ENCODE measurements at regions not wholly inside any gene's neighbourhood (a gene's known extent, or its start where the extent isn't known, plus 50 kb on each side); places are given as distances from the start of the nearest gene placed in this dataset.

DNA sequence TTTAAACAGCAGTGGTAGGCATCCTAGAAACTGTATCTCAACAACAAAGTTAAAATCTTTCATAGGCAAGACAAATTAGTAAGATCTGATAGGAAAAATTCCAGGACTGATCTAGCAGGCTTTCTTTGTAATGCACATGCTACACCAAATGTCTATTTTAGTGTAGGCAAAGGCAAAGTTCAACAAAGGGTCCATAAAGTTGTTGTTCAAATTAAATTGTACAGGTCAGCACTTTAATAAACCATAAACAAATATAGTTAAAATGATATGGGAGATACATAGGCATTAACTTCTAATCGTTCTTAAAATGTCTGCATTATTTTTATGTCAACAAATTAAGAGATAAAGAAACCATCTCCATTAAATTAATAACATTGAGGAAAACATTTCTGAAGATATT is 413.0 kb downstream of the TUSC7 start:
- Histone ChIP-seq H3K27me3 (no peaks in the 10 kb centered on the region), H3K4me3 (no peak overlapping the region), H3K36me3 (no peaks in the 10 kb centered on the region), H3K9me3 (no peaks in the 10 kb centered on the region), H3K27ac (no peak overlapping the region), H3K4me1 (no peaks in the 10 kb centered on the region)
- intact Hi-C loops (cut with DNase I; ENCODE audit: low total_unique reads): no loop called here
- DNase-seq: no peak
- TF ChIP-seq, protein P1, sequence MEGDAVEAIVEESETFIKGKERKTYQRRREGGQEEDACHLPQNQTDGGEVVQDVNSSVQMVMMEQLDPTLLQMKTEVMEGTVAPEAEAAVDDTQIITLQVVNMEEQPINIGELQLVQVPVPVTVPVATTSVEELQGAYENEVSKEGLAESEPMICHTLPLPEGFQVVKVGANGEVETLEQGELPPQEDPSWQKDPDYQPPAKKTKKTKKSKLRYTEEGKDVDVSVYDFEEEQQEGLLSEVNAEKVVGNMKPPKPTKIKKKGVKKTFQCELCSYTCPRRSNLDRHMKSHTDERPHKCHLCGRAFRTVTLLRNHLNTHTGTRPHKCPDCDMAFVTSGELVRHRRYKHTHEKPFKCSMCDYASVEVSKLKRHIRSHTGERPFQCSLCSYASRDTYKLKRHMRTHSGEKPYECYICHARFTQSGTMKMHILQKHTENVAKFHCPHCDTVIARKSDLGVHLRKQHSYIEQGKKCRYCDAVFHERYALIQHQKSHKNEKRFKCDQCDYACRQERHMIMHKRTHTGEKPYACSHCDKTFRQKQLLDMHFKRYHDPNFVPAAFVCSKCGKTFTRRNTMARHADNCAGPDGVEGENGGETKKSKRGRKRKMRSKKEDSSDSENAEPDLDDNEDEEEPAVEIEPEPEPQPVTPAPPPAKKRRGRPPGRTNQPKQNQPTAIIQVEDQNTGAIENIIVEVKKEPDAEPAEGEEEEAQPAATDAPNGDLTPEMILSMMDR (IDR thresholded peaks at IDR 0.05): no peak

DNA sequence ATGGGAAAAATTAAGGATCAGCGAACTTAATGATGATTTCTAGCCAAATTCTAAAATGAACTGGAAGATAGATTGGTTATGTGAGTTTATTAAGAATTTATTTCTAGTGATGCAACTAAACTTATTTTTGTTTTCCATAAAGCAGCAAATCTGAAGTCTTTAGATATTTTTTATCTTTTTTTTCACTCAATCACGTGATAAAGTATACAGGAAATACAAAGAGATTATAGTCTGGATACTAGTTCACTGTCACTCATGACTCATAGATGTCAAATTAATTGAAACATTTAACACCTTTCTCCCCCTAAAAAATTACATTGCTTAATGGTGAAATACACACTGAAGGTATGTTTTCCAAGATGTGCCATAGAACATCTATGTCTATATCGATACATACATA is 416.9 kb downstream of the TUSC7 start:
- intact Hi-C loops (cut with DNase I; ENCODE audit: low total_unique reads): no loop called here
- Histone ChIP-seq H3K27me3 (no peaks in the 10 kb centered on the region), H3K4me3 (no peak overlapping the region), H3K27ac (no peak overlapping the region), H3K36me3 (no peaks in the 10 kb centered on the region), H3K4me1 (no peaks in the 10 kb centered on the region), H3K9me3 (no peaks in the 10 kb centered on the region)
- TF ChIP-seq, protein P1 (IDR thresholded peaks at IDR 0.05): no peak
- DNase-seq: no peak

DNA sequence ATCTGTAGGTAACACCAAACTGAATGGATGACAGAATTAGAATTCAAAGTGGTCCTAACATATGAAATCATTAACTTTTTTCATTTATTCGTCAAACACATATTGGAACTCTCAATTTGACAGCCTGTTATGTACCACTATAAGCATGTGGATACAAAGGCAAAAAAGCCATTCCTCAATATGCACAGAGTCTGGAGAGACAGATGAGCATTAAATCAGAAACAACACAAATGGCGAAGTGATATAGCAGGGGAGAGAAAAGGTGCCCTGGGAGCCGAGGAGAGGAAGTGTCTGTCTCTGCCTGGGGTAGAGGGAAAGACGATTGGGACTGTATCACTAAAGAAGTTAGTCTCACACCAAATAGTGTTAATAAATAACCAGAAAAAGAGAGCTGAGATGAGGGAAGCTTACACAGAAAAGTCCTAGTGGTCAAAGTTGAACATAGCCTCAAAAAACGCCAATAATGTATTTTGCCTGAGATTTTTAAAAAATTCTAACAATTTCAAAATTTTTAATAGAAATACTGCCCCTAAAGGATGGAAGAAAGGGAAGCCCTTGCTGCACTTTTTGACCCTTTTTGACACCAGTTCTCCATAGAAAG is 417.5 kb downstream of the TUSC7 start:
- DNase-seq: no peak
- Histone ChIP-seq H3K27ac (no peak overlapping the region), H3K9me3 (no peaks in the 10 kb centered on the region), H3K4me3 (no peak overlapping the region), H3K36me3 (no peaks in the 10 kb centered on the region), H3K27me3 (no peaks in the 10 kb centered on the region), H3K4me1 (no peaks in the 10 kb centered on the region)
- TF ChIP-seq, protein P1 (IDR thresholded peaks at IDR 0.05): no peak
- intact Hi-C loops (cut with DNase I; ENCODE audit: low total_unique reads): no loop called here

DNA sequence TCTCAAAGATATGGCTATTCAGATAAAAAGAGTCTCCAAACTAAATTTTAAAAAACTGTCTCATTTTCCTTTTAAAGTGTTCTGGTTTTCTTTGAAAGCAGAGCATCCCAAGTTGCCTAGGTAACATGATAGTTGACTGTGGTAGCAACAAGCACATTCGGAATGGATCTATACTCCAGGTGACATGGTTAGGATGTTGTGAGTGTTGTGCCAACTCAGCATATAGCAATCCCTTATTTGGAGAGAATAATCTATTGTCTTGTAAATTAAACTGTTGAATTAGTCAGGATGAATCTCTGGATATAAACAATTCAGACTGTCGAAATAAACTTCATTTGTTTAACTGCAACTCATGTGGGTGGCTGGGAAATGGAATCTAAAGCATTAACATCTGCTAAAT is 418.6 kb downstream of the TUSC7 start:
- no peaks in the 10 kb centered on the region for H3K36me3 ChIP-seq
- intact Hi-C loops (cut with DNase I; ENCODE audit: low total_unique reads): no loop called here
- no peak overlapping the region for H3K4me3 ChIP-seq
- H3K4me1 ChIP-seq: no peaks in the 10 kb centered on the region
- H3K9me3 ChIP-seq: no peaks in the 10 kb centered on the region
- TF ChIP-seq, protein P1 (IDR thresholded peaks at IDR 0.05): no peak
- no peak overlapping the region for H3K27ac ChIP-seq
- DNase-seq: no peak
- H3K27me3 ChIP-seq: no peaks in the 10 kb centered on the region

DNA sequence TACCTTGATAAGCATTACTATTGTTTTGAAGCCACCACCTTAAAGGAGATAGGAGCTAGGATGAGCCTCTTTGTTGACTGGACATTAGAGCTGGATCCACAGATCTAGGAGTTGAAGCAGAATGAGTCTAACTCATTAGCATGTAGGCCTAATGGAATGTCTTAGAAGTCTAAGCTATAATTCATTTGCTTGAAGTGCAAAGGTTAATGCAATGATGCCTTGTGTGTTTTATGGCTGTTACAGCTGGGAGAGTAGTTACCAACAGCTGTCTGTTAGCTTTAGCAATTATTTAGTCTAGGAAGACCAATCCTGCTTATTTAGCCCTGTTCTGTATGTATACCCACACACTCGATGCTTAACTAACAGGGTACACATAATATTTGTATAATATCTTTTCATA is 419.3 kb downstream of the TUSC7 start:
- Histone ChIP-seq H3K4me1 (no peaks in the 10 kb centered on the region), H3K9me3 (no peaks in the 10 kb centered on the region), H3K27me3 (no peaks in the 10 kb centered on the region), H3K27ac (no peak overlapping the region), H3K4me3 (no peak overlapping the region), H3K36me3 (no peaks in the 10 kb centered on the region)
- intact Hi-C loops (cut with DNase I; ENCODE audit: low total_unique reads): no loop called here
- TF ChIP-seq, protein P1 (IDR thresholded peaks at IDR 0.05): no peak
- DNase-seq: no peak

DNA sequence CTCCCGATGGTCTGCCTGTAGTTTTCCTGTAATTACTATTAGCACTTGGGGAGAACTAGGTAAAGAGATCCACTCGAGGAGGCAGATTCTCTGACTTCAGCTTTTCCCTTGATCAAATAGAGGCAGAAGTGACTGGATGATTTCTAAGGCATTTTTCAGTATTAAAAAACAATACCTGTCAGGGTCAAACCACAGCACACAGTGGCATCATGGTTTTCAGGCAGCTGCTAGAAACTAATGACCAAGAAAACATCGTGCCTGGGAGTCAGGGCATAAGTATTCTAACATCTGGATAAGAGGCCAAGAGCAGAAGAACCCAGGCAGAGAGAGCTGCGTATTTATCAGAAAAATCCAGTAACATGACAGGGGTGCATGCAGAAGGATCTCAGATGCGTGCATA is 419.9 kb downstream of the TUSC7 start:
- H3K27me3 ChIP-seq: no peaks in the 10 kb centered on the region
- TF ChIP-seq, protein P1 (IDR thresholded peaks at IDR 0.05): no peak
- no peak overlapping the region for H3K4me3 ChIP-seq
- intact Hi-C loops (cut with DNase I; ENCODE audit: low total_unique reads): no loop called here
- H3K36me3 ChIP-seq: no peaks in the 10 kb centered on the region
- H3K27ac ChIP-seq: no peak overlapping the region
- H3K9me3 ChIP-seq: no peaks in the 10 kb centered on the region
- no peak for DNase-seq
- H3K4me1 ChIP-seq: no peaks in the 10 kb centered on the region
